GM19455 (cell line): ENCODE measurements at regions not wholly inside any gene's neighbourhood (a gene's known extent, or its start where the extent isn't known, plus 50 kb on each side); places are given as distances from the start of the nearest gene placed in this dataset.

Experiments used
- ATAC-seq: cut with Tn5 transposase; IDR thresholded peaks from one replicate; pipeline ENCODE4 v1.9.1; 2021; ENCODE audit not compliant: unreplicated experiment

GRCh38 chr16:14337303-14338191 is 266.4 kb downstream of the MRTFB start:
- no peak for ATAC-seq

DNA sequence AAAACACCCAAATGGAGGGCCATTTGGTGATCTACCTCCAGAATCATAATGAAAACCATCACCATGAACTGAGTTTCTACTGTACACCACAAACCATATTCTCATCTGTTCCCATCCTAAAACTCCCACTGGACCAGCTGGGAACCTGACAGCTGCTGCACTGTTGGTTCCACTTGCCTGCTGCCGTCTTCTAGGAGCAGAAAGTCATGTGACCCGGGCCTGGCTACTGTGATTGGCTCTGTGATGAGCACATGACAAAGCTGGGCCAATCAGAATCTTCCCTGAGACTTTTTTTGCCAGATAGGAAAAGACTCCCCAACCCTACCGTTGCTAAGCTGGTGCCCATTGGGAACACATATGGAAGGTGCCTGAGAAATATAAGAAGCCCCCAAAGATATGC is 264.2 kb downstream of the MRTFB start:
- no peak for ATAC-seq

DNA sequence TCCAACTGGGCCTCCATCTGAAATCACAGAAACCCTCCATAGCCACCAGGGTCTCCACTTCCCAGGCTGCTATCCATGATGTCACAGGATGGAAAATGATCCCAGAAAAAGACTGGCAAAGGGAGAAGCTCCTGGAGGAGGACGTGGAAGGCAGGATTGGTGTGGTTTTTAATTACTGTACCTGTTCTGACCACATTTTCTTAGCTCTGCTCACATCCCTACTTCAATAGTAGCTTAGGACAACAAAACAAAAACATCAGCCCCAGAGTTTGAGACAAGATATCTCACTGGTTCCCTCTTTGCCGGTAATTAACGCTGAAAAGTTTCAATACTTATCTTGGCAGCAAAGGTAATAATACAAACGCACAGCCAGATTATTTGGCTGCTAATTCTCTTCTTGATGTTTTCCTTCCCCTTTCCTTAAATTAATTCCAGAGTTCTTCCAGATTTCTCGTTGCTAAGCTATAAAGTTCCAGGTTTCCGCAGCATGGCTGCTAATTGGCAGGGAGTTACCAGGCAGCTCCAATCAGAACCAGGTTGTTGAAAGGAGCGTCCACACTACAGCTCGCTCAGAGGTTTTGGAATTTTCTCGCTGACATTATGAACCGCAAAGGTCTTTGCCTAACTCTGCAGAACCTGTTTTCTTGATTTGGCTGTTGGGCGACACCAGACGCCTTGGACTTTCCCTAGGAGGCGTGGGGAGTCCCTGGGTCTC is 263.4 kb downstream of the MRTFB start:
- ATAC-seq = no peak

DNA sequence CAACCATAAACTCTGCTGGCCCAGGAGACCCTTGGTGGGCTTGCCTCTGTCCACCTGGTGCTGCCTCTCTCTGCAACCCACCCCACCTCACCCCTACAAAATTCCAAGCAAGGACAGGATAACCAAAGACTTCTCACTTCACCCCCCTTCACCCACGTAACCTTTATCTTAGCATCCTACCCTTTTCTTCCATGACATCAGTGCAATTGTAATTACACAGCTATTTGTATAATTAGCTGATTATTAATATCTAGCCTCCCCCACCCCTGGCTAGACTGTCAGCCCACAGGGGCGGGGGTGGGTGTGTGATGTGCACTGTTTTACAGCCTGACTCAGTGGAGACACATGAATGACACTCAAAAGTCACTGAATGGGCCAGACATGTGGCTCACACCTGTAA is 262.2 kb downstream of the MRTFB start:
- ATAC-seq = no peak

DNA sequence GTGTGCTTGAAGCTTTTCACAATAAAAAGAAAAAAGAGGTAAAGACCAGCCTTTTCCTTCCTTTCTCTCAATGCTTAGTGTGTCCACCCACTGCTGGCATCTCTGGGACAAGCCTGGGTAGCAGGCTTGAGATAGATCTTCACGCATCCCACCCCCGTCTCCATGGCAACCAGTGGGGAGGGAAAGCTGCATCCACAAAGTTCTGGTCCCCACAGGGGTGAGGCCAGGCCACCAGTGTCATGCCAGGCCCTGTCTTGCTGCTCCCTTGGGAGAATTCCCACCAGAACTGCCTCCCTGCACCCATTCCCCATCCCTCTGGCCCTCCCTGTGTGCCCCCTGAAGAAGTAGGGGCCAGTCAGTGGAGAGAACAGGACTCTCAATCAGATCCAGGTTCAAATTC is 259.9 kb downstream of the MRTFB start:
- no peak for ATAC-seq

DNA sequence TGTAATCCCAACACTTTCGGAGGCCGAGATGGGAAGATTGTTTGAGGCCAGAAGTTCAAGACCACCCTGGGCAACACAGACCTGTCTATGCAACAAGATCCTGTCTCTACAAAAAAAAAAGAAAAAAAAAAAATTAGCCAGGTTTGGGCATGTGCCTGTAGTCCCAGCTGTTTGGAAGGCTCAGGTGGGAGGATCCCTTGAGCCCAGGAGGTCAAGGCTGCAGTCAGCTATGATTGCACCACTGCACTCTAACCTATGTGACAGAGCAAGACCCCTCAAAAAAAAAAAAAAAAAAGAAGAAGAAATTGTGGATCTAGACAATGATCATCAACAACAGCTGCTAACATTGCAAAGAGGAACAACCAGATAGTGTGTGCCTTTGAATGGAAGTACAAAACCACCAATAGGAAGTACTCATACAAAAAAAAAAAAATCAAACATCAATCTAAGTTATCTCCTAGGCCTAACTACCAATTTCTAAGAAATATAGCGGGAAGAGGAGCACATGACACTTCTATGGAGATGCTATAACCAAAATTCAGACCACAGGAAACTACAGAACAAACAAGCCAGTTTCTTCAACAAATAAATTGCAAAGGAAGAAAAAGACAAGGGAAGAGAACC is 258.7 kb downstream of the MRTFB start:
- no peak for ATAC-seq

DNA sequence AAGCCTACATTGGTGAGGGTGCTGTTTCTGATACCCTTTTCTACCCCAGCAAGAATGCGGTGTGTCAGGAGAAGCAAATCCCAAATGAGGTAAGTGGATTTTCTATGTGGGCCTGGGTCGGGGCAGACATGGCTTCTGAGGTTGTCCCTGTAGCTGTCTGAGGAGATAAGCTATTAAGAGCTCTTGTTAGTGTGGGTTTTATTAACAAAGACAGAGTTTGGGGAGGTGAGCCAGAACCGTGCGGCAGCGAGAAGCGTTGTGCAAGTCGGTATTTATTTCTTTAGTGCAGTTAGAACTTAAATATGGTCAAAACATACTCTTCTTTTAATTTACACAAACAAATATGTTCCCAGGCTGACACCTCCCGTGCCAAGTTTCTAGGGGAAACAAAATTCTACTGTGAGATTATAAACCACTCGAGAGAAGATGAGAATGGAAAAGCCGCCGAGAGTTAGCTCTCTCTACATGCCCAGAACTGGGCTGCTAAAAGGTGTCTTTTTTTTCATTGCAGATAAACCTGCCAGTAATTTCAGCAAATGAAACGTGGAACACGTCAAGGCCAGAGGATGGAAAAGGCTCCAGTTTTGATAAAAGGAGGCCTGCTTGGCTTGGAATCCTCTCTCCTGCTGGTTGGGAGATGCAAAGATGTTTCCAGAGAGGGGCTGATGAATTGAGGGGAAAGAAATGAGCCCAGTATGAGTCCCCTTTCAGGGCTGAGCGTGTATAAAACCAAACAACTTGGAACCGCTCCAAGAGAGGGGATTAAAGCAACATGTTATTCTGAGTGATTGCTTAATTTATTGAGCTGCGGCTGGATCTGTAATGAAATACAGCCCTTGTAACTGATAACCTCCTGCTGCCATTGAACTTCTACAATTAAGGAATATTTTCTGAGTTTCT is 254.6 kb downstream of the MRTFB start:
- ATAC-seq = no peak

- no peak for ATAC-seq
These were observed 253.5 kb downstream of the MRTFB start for GRCh38 chr16:14324581-14324980.

GRCh38 chr16:14322186-14322585 is 251.1 kb downstream of the MRTFB start:
- no peak for ATAC-seq

DNA sequence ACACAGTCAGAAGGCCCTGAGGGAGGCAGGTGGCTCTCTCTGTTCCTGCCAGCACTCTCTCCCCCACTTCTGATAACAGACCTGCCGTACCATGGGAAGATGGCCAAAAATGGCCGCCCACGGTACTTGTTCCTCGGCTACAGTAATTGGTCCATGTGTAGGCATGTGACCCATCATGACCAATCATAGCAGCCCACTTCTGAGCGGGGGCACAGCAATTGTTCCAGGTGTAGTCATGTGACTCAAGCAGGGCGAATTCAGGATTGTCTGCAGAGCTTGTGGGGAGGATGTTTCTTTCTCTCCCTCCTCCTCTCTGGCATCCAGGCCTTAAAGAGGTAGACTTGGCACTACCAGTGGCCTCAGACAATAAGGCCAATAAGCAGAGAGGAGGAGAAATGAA is 250.4 kb downstream of the MRTFB start:
- ATAC-seq = no peak

DNA sequence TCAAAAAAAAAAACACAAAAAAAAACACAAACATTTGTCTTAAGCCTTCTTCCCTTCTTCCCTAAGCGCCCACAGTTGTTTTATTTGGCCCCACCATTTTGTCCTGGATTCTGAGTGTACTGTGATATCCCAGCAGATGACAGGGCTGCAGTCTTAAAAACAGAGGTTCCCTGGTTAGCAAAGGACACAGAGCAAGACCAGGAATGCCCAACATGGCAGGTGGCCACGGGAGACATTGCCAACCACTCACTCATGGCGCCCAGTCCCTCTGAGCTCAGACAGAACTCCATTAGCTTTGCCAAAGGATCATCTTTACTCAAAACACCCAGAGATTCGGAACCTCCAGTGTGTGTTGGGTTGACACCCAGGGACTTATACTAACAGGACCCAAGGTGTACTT is 249.3 kb downstream of the MRTFB start:
- no peak for ATAC-seq
